Spleen (tissue), 11 donors: ENCODE measurements at regions not wholly inside any gene's neighbourhood (a gene's known extent, or its start where the extent isn't known, plus 50 kb on each side); places are given as distances from the start of the nearest gene placed in this dataset.
A peak's percentile ranks its signal among the peaks of the same experiment; 100 is the strongest.

Source experiments
- DNase-seq: peaks from one replicate; pipeline ENCODE4 v3.0.0-alpha.2; 2020
- H3K27ac ChIP-seq, 8 donors: fragments of 200-600 bp; sonication (generic) in 7 of 8; 1 replicate in 4 of 8; 2 replicates in 4 of 8; pipeline versions ENCODE4 v1.5.0 to v1.8.0; 2016 to 2021; ENCODE audit warnings: inconsistent platforms in 4 of 8, mild to moderate bottlenecking in 4 of 8, moderate library complexity in 1 of 8
- H3K27me3 ChIP-seq, 7 donors: fragments of 200-600 bp; sonication (generic) in 6 of 7; replicated peaks in 1 of 7; 1 replicate in 4 of 7; 2 replicates in 3 of 7; pipeline versions ENCODE4 v1.5.0 to v1.8.0; 2016 to 2021; ENCODE audit warnings: inconsistent platforms in 3 of 7, mild to moderate bottlenecking in 1 of 7
- H3K36me3 ChIP-seq, 6 donors: fragments of 200-600 bp; sonication (generic) in 5 of 6; 1 replicate in 4 of 6; 2 replicates in 2 of 6; pipeline versions ENCODE4 v1.5.0 to v1.8.0; 2016 to 2021; ENCODE audit warnings: inconsistent platforms in 2 of 6
- H3K4me1 ChIP-seq, 6 donors: fragments of 200-600 bp; sonication (generic) in 5 of 6; 1 replicate in 3 of 6; 2 replicates in 3 of 6; pipeline versions ENCODE4 v1.5.0 to v1.8.0; 2016 to 2021; ENCODE audit warnings: inconsistent platforms in 3 of 6
- H3K4me3 ChIP-seq, 8 donors: fragments of 200-600 bp; sonication (generic) in 7 of 8; 1 replicate in 4 of 8; 2 replicates in 4 of 8; pipeline versions ENCODE4 v1.5.0 to v1.8.0; 2016 to 2021; ENCODE audit warnings: inconsistent platforms in 4 of 8, mild to moderate bottlenecking in 4 of 8, moderate library complexity in 2 of 8
- H3K9me3 ChIP-seq, 8 donors: fragments of 200-600 bp; sonication (generic) in 7 of 8; 1 replicate in 4 of 8; 2 replicates in 4 of 8; pipeline versions ENCODE4 v1.5.0 to v1.8.0; 2016 to 2021; ENCODE audit warnings: inconsistent platforms in 4 of 8
- CTCF ChIP-seq, 11 experiments: fragments of 200-600 bp in 7 of 11; fragments of 450-650 bp in 4 of 11; sonication (generic) in 4 of 11; IDR thresholded peaks in 8 of 11; conservative IDR thresholded peaks in 3 of 11; 1 replicate in 7 of 11; 2 replicates in 4 of 11; pipeline versions ENCODE4 v1.4.0 to v1.8.0; 2016 to 2021; ENCODE audit warnings: antibody characterized with exemption in 11 of 11, inconsistent platforms in 4 of 11, mild to moderate bottlenecking in 1 of 11
- POLR2A ChIP-seq, 3 donors: fragments of 450-650 bp; IDR thresholded peaks; one replicate each; pipeline ENCODE4 v1.5.1; 2017; ENCODE audit warnings: antibody characterized with exemption in 3 of 3, mild to moderate bottlenecking in 1 of 3
- POLR2AphosphoS5 ChIP-seq, 3 donors: sonication (generic); formaldehyde crosslinking; IDR thresholded peaks; one replicate each; pipeline ENCODE4 v1.5.1; 2017; ENCODE audit warnings: antibody characterized with exemption in 3 of 3
- WGBS, 5 donors: extraction: QIAGEN DNeasy Blood & Tissue Kit in 3 of 5; methylation state at CpG; one replicate each; pipeline versions ENCODE4 v1.1.5 to v1.1.7; 2013 to 2018; 5-methylcytosine and 5-hydroxymethylcytosine counted together
- intact Hi-C: fragments of 100-400 bp; cut with DNase I; formaldehyde crosslinking; loops from one replicate; pipeline ENCODE4 v1.15.0; 2023; ENCODE audit warnings: low total_unique reads
- donor health status: healthy with polysubstance abuse.
- donor health status: DM: no; HTN: no; CAD: no; lungs with moderate emphysema.
- donor health status: DM: no; HTN: no; CAD: no.
- donor health status: Bipolar disorder and iron deficiency.
- donor health status: healthy.
- donor health status: DM: no; HTN: no; CAD: no.
- donor health status: DM: yes; HTN: yes; CAD: no.

- Histone ChIP-seq H3K9me3 (peaks cover 0 to 9% (median 0%) of the 10 kb centered on the region in 8 donors), H3K27ac (peak overlapping the region in 2 of 8 donors; percentile 5 to 18), H3K27me3 (peaks cover 0 to 66% (median 37%) of the 10 kb centered on the region in 7 donors), H3K36me3 (no peaks in the 10 kb centered on the region), H3K4me1 (peaks cover 6 to 71% (median 41%) of the 10 kb centered on the region in 6 donors), H3K4me3 (peak overlapping the region in 3 of 8 donors; percentile 6 to 72 (median 63))
- WGBS, 5 donors: 78 to 90% (median 85%) methylated on average over 13 to 29 of the region's 29 CpGs
- intact Hi-C loops: no loop called here
- TF ChIP-seq POLR2AphosphoS5 (IDR thresholded peaks at IDR 0.05) (no peak), POLR2A (IDR thresholded peaks at IDR 0.05) (no peak), CTCF (IDR thresholded peaks at IDR 0.05 in 8 of 11, conservative IDR thresholded peaks at IDR 0.05 in 3 of 11) (no peak)
- DNase-seq: no peak
Measured at GRCh38 chr19:5290336-5291262, 50.0 kb downstream of the PTPRS start.

GRCh38 chr19:5289060-5289990, 51.3 kb downstream of the PTPRS start:
- Histone ChIP-seq H3K27me3 (peaks cover 0 to 62% (median 37%) of the 10 kb centered on the region in 7 donors), H3K4me1 (peaks cover 6 to 71% (median 41%) of the 10 kb centered on the region in 6 donors), H3K9me3 (peaks cover 0 to 9% (median 0%) of the 10 kb centered on the region in 8 donors), H3K27ac (no peak overlapping the region), H3K4me3 (no peak overlapping the region), H3K36me3 (peaks cover 0 to 12% (median 0%) of the 10 kb centered on the region in 6 donors)
- WGBS, 5 donors: 76 to 83% (median 80%) methylated on average over 15 to 18 of the region's 18 CpGs
- no peak for DNase-seq
- TF ChIP-seq POLR2A (IDR thresholded peaks at IDR 0.05): no peak
- no peak for TF ChIP-seq CTCF (IDR thresholded peaks at IDR 0.05 in 8 of 11, conservative IDR thresholded peaks at IDR 0.05 in 3 of 11)
- TF ChIP-seq POLR2AphosphoS5 (IDR thresholded peaks at IDR 0.05): no peak
- intact Hi-C loops: no loop called here

GRCh38 chr19:5288347-5288739, 52.3 kb downstream of the PTPRS start:
- Histone ChIP-seq H3K9me3 (peaks cover 0 to 9% (median 0%) of the 10 kb centered on the region in 8 donors), H3K27me3 (peaks cover 0 to 53% (median 27%) of the 10 kb centered on the region in 7 donors), H3K4me3 (no peak overlapping the region), H3K4me1 (peaks cover 2 to 62% (median 34%) of the 10 kb centered on the region in 6 donors), H3K36me3 (peaks cover 0 to 13% (median 0%) of the 10 kb centered on the region in 6 donors), H3K27ac (no peak overlapping the region)
- intact Hi-C loops: no loop called here
- DNase-seq: no peak
- TF ChIP-seq POLR2A (IDR thresholded peaks at IDR 0.05) (no peak), POLR2AphosphoS5 (IDR thresholded peaks at IDR 0.05) (no peak), CTCF (IDR thresholded peaks at IDR 0.05 in 8 of 11, conservative IDR thresholded peaks at IDR 0.05 in 3 of 11) (no peak)
- 61 to 82% (median 70%) methylated on average over 4 of the region's 4 CpGs for WGBS, 5 donors
